Parathyroid adenoma (tissue), 2 donors: ENCODE measurements at regions not wholly inside any gene's neighbourhood (a gene's known extent, or its start where the extent isn't known, plus 50 kb on each side); places are given as distances from the start of the nearest gene placed in this dataset.

Experiments used
- H2AFZ ChIP-seq: fragments of 300-600 bp; sonication (generic); one replicate; pipeline ENCODE4 v1.7.0; 2017; ENCODE audit warnings: antibody characterized with exemption, mild to moderate bottlenecking
- H3K27ac ChIP-seq: fragments of 300-600 bp; sonication (generic); one replicate; pipeline ENCODE4 v1.7.0; 2017
- H3K27me3 ChIP-seq: fragments of 300-600 bp; sonication (generic); one replicate; pipeline ENCODE4 v1.7.0; 2017; ENCODE audit warnings: low read length; ENCODE audit not compliant: control insufficient read depth, insufficient read depth
- H3K36me3 ChIP-seq: fragments of 300-600 bp; sonication (generic); one replicate; pipeline ENCODE4 v1.7.0; 2017; ENCODE audit warnings: low read length; ENCODE audit not compliant: control insufficient read depth, insufficient read depth
- H3K4me1 ChIP-seq: fragments of 300-600 bp; sonication (generic); one replicate; pipeline ENCODE4 v1.7.0; 2017; ENCODE audit warnings: control low read depth
- H3K4me2 ChIP-seq: fragments of 300-600 bp; sonication (generic); one replicate; pipeline ENCODE4 v1.7.0; 2017; ENCODE audit warnings: low read length
- H3K4me3 ChIP-seq: fragments of 300-600 bp; sonication (generic); one replicate; pipeline ENCODE4 v1.7.0; 2017; ENCODE audit warnings: low read depth, low read length
- H3K79me2 ChIP-seq: fragments of 300-600 bp; sonication (generic); one replicate; pipeline ENCODE4 v1.7.0; 2017; ENCODE audit warnings: control low read depth
- H3K9ac ChIP-seq: fragments of 300-600 bp; sonication (generic); one replicate; pipeline ENCODE4 v1.7.0; 2017; ENCODE audit warnings: mild to moderate bottlenecking
- H3K9me3 ChIP-seq: fragments of 300-600 bp; sonication (generic); one replicate; pipeline ENCODE4 v1.7.0; 2017; ENCODE audit warnings: low read length; ENCODE audit not compliant: control insufficient read depth
- TF ChIP-seq, protein P1 (sequence below): fragments of 300-600 bp; sonication (generic); IDR thresholded peaks from one replicate; pipeline ENCODE4 v1.7.0; 2017; ENCODE audit warnings: antibody characterized with exemption, mild to moderate bottlenecking
- donor health status: primary hyperparathyroidism.

DNA sequence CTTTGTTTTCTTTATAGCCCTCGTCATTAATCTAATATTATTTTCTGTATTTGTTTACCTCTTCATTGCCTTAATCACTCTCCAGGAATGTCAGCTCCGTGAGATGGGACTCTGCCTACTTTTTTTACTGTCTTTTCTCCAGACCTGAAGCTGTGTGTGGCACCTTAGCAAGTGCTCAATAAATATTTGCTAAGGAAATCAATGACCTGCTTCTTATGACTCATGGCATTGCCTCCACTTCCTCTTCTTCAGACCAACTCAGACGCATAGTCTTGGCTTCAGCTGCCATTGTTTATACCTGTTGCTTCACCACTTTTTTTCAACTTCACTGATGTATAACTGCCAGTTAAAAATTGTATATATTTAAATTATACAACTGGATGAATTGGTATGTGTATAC lies 218.5 kb upstream of the CMC1 start:
- no peaks in the 10 kb centered on the region for H3K4me1 ChIP-seq
- no peak overlapping the region for H3K27ac ChIP-seq
- H3K4me3 ChIP-seq: no peak overlapping the region
- H3K4me2 ChIP-seq: no peak overlapping the region
- H3K27me3 ChIP-seq: no peaks in the 10 kb centered on the region
- H3K9ac ChIP-seq: no peak overlapping the region
- TF ChIP-seq, protein P1, sequence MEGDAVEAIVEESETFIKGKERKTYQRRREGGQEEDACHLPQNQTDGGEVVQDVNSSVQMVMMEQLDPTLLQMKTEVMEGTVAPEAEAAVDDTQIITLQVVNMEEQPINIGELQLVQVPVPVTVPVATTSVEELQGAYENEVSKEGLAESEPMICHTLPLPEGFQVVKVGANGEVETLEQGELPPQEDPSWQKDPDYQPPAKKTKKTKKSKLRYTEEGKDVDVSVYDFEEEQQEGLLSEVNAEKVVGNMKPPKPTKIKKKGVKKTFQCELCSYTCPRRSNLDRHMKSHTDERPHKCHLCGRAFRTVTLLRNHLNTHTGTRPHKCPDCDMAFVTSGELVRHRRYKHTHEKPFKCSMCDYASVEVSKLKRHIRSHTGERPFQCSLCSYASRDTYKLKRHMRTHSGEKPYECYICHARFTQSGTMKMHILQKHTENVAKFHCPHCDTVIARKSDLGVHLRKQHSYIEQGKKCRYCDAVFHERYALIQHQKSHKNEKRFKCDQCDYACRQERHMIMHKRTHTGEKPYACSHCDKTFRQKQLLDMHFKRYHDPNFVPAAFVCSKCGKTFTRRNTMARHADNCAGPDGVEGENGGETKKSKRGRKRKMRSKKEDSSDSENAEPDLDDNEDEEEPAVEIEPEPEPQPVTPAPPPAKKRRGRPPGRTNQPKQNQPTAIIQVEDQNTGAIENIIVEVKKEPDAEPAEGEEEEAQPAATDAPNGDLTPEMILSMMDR: no peak
- H3K79me2 ChIP-seq: no peaks in the 10 kb centered on the region
- H2AFZ ChIP-seq: no peak overlapping the region
- no peaks in the 10 kb centered on the region for H3K36me3 ChIP-seq
- H3K9me3 ChIP-seq: no peaks in the 10 kb centered on the region

DNA sequence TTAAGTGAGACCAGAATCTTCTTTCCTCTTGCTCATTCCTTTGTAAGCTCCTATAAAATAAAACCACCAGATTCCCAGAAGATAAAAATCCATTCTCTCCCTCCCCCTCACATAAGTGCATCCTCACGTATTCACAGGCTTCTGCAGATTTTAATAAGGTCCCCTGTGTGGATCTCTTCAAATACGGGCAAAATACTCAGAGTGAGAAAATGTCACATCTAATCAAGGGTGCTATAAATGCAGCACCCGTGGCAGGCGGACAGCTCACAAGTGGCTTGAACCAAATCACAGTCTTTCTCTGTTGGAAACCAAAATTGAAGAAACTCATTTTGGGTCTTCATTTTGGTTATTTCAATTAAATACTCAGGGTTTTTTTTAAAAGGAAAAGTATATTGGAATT lies 212.9 kb upstream of the CMC1 start:
- Histone ChIP-seq H2AFZ (no peak overlapping the region), H3K4me3 (no peak overlapping the region), H3K27me3 (no peaks in the 10 kb centered on the region), H3K4me1 (no peaks in the 10 kb centered on the region), H3K79me2 (no peaks in the 10 kb centered on the region), H3K36me3 (no peaks in the 10 kb centered on the region), H3K9me3 (no peaks in the 10 kb centered on the region), H3K27ac (no peak overlapping the region), H3K4me2 (no peak overlapping the region), H3K9ac (no peak overlapping the region)
- TF ChIP-seq, protein P1: no peak

DNA sequence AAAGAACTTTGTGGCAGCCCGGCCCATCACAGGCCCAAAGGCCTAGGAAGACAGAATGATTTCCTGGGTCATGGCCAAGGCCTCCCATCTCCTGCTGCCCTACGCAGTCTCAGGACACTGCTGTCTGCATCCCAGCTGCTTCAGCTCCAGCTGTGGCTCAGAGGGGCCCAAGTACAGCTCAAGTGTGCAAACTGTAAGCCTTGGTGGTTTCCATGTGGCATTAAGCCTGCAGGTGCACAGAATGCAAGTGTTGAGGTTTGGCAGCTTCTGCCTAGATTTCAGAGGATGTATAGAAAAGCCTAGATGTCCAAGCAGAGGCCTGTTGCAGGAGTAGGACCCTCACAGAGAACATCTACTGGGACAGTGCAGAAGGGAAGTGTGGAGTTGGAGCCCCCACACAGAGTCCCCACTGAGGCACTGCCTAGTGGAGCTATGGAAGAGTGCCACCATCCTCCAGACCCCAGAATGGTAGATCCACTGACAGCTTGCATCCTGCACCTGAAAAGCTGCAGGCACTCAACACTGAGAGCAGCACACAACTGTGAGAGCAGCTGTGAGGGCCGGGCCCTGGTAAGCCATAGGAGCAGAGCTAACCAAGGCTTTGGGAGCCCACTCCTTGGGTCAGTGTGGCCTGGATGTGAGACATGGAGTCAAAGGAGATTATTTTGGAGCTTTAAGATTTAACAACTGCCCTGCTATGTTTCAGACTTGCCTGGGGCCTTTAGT lies 208.2 kb upstream of the CMC1 start:
- no peaks in the 10 kb centered on the region for H3K27me3 ChIP-seq
- H2AFZ ChIP-seq: no peak overlapping the region
- no peaks in the 10 kb centered on the region for H3K36me3 ChIP-seq
- no peaks in the 10 kb centered on the region for H3K79me2 ChIP-seq
- H3K27ac ChIP-seq: no peak overlapping the region
- no peaks in the 10 kb centered on the region for H3K9me3 ChIP-seq
- TF ChIP-seq, protein P1: no peak
- H3K9ac ChIP-seq: no peak overlapping the region
- H3K4me1 ChIP-seq: no peaks in the 10 kb centered on the region
- H3K4me2 ChIP-seq: no peak overlapping the region
- no peak overlapping the region for H3K4me3 ChIP-seq

DNA sequence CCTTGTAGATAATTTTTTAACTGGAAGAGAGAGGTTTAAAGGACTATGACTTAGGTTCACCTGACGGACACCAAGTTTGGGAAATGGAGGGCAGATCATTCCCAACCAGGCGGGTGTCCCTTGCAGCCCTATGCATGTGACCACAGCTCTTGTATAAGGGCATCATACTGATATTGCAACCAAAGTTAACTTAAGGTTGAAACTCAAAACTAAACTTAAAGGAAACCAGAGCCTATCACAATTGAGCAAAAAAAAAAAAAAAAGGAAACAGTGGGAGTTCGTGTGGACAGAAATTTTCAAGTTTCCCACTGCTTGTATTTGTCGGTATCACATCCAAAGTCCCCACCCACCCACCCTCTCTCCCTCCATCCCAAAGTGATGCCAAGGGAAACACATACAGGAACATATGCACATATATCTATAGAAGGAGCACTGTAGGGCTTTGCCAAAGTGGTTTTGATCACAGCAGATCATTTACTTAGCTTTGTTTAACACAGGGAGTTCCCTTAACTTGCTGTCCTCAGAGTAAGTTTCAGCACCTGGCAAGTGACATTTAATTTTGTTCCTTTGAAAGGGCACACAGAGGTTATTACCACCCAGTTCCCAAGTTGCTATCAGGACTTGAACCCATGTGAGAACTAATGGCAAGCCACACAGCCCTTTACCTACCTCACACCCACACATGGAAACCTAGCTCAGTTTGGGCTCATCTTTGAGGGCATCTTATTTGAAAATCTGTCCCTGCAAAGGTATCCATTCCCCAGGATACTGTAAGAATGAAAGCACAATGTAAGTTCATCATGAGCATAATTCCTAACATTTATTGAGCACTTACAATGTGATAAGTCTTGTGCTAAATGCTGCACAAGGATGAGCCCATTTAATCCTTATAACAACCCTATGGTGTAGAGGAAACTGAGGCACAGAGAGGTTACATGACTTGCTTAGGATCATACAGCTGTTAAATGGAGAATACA lies 204.5 kb upstream of the CMC1 start:
- TF ChIP-seq, protein P1: no peak
- no peaks in the 10 kb centered on the region for H3K27me3 ChIP-seq
- H3K4me3 ChIP-seq: no peak overlapping the region
- H2AFZ ChIP-seq: no peak overlapping the region
- no peaks in the 10 kb centered on the region for H3K4me1 ChIP-seq
- H3K9ac ChIP-seq: no peak overlapping the region
- no peaks in the 10 kb centered on the region for H3K9me3 ChIP-seq
- no peak overlapping the region for H3K27ac ChIP-seq
- no peaks in the 10 kb centered on the region for H3K79me2 ChIP-seq
- H3K4me2 ChIP-seq: no peak overlapping the region
- no peaks in the 10 kb centered on the region for H3K36me3 ChIP-seq
